Coronary artery (tissue), 2 donors: ENCODE measurements at regions not wholly inside any gene's neighbourhood (a gene's known extent, or its start where the extent isn't known, plus 50 kb on each side); places are given as distances from the start of the nearest gene placed in this dataset.
"Not testable (repeated sequence)": the region's sequence is repeated elsewhere in the genome, so short reads cannot be mapped to it uniquely, and the experiment has no call there.

ENCODE experiments used
- DNase-seq: peaks from one replicate; pipeline ENCODE4 v3.0.0-alpha.2; 2017; ENCODE audit warnings: low spot score
- H3K27ac ChIP-seq, 2 donors: fragments of 200-600 bp; sonication (generic); one replicate each; pipeline ENCODE4 v1.5.1; 2016 to 2019
- H3K4me3 ChIP-seq: fragments of 200-600 bp; sonication (generic); 2 replicates; pipeline ENCODE4 v1.5.1; 2016; ENCODE audit warnings: mild to moderate bottlenecking, moderate library complexity
- TF ChIP-seq, protein P1 (sequence below): fragments of 200-600 bp; sonication (generic); IDR thresholded peaks from one replicate; pipeline ENCODE4 v1.5.1; 2019; ENCODE audit warnings: antibody characterized with exemption

DNA sequence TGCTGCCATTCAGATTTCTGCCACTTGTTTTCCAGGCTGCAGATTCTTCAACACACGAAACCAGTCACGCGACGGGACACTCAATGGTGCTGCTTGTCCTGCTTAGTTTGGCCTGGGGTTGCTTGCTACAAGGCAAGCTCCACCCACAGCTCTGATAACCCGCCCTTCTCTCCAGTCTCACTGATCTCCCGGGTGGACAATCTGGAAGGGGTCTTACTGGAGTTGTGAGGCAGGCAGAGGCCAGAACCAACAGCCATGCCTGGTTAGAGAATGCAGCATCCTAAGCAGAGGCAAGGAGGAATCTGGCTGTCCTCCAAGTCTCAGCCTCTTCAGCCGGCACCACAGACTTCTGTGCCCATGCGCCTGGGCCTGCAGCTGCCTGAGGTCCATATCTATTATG, 119.1 kb downstream of the KCNJ12 start:
- Histone ChIP-seq H3K27ac (no peak overlapping the region), H3K4me3 (no peak overlapping the region)
- DNase-seq: peak; percentile 49
- TF ChIP-seq, protein P1, sequence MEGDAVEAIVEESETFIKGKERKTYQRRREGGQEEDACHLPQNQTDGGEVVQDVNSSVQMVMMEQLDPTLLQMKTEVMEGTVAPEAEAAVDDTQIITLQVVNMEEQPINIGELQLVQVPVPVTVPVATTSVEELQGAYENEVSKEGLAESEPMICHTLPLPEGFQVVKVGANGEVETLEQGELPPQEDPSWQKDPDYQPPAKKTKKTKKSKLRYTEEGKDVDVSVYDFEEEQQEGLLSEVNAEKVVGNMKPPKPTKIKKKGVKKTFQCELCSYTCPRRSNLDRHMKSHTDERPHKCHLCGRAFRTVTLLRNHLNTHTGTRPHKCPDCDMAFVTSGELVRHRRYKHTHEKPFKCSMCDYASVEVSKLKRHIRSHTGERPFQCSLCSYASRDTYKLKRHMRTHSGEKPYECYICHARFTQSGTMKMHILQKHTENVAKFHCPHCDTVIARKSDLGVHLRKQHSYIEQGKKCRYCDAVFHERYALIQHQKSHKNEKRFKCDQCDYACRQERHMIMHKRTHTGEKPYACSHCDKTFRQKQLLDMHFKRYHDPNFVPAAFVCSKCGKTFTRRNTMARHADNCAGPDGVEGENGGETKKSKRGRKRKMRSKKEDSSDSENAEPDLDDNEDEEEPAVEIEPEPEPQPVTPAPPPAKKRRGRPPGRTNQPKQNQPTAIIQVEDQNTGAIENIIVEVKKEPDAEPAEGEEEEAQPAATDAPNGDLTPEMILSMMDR: no peak

DNA sequence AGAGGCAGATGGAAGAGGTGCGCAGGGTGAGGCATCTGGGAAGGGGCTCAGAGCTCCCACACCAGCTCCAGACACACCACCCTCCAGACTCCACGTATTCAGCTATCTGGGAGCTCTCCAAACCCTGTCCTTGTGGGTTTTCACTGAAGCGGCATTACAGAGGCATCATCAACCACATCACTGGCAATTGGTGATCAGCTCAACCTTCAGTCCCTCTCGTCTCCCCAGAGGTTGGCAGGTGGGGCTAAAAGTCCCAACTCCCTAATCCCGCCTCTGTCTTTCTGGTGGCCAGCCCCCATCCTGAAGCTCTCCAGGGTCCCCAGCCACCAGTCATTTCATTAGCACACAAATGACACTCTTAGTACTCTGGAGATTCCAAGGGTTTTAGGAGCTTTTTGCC, 123.9 kb downstream of the KCNJ12 start:
- TF ChIP-seq, protein P1: no peak
- Histone ChIP-seq H3K4me3 (no peak overlapping the region), H3K27ac (no peak overlapping the region)
- peak; percentile 21 for DNase-seq

DNA sequence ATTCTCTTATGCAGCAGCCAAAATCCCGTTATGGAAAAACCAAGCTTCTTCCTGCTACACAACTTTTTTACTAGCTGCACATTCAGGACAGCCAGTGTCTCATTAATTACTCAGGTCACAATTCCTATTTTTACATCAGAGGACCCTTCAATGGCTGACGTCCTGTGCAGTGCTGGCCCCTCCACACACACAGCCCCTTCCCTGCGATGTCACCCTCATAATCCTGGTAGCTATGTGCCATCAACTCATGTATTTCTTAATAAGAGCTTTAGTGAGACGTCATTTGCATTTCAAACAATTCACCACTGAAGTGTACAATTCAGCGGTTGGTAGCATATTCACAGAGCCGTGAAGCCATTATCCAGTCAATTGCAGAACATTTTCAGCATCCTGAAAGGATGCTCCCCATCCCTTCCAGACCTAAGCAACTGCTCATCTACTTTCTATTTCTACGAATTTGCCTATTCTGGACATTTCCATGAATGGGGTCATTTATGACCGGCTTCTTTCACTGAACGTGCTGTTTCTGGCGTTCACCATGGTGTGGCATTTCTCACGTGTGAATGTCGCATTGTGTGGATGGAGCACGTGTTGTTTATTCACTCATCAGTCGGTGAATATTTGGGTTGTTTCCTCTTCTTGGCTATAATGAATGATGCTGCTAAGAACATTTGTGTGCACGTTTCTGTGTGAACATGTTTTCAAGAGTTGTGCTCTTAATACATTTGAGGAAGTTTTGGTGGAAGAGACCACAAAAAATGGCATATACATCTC, 126.0 kb downstream of the KCNJ12 start:
- not testable (repeated sequence) for H3K27ac ChIP-seq, H3K4me3 ChIP-seq
- peak; percentile 28 for DNase-seq

DNA sequence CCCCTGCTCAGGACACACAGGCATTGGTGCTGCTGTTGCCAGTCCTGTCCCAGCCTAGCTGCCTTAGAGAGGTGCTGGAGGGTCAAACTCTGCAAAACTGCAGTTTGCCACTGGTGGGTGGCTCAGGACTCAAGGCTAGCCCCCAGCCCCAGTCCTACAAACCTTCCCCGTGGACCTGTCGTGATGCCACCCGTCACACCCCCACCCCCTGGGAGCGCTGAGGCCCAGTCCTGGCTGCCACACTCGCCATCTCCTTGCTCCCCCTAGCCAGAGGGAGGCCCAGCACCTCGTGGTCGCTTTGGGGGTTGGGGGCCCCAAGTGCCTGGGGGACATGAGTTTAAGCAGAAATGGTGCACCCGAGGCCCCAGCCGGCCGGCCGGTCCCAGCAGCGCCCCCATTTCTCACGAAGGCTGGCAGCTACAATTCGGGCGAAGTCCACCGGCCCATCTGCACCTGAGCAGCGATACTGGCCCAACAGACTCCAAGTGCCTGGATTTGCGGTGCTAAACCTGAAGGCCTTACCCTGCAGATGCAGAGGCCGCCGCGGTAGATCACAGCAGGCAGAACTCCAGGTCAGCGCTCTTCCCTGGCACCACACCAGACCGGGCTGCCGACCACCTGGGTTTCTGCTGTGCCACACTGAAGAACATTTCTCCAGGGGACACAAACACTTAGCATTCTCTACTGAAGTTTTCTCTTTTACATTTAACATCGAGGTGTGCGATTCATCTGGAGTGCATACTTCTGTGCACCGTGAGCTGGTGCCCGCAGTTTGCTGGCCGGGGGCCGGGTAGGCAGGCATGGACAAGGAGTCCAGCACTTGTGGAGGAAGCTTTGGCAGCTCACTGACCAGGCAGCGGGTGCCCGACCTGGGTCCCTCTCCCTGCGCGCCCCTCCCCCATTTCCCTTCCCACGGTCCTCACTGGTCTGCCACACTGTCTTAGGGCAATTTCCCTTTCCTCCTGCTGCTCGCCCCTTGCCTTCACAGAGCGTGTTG, 130.0 kb downstream of the KCNJ12 start:
- TF ChIP-seq, protein P1: no peak
- no peak overlapping the region for H3K27ac ChIP-seq
- H3K4me3 ChIP-seq: no peak overlapping the region
- no peak for DNase-seq

DNA sequence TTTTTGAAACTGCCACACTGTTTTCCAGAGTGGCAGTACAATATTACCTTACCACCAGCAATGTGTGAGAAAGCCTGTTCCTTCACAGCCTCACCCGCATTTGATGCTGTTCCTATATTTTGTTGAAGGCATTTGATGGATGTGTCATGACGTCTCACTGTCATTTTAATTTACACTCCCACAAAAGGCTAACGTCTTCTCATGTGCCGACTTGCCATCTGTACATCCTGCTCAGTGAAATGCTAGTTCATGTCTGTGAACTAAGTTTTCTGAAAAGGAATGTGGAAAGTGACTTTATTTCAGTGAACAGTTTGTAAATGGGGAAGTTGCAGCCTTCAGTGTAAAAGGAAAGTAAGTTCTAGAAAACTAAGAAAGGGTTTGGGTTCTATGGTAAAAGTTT, 131.6 kb downstream of the KCNJ12 start:
- not testable (repeated sequence) for DNase-seq, H3K27ac ChIP-seq, H3K4me3 ChIP-seq

DNA sequence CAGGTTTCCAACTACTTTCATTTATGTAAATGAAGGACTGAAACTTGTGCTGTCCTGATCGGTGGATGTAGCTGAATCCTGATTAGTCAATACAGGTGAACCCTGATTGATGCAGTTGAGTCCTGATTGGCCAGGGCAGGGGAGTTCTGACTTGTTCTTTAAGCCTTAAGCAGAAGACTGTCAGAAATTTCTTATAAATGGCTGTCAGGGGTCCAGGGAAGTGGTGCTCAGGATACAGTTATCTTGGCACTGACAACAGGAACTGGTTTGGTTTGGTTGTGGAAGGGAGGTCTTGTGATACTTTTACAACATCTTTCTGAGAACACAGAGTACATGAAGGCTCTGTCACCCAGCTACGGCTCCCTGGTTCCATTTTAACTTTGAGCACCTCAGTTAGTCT, 132.1 kb downstream of the KCNJ12 start:
- Histone ChIP-seq H3K27ac (no peak overlapping the region), H3K4me3 (no peak overlapping the region)
- peak; percentile 7 for DNase-seq
- TF ChIP-seq, protein P1: no peak

DNA sequence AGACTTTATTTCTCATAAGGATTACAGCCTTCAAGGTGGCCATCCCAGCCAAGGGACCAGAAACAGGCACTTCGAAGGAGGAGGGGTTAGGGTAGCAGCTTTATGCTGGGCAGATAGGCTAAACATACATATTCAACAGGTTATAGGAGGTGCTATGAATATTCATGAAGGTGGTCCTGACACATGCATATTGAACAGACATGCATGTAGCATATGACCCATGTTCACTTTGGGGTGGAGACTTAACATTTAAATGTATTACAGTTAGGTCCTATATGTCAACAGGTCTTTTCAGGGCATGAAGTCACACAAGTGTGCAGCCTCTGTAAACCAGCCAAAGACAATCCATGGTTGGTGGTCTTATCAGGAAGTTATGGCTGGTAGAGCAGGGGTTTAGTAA, 133.2 kb downstream of the KCNJ12 start:
- H3K4me3 ChIP-seq, DNase-seq, H3K27ac ChIP-seq: not testable (repeated sequence)

DNA sequence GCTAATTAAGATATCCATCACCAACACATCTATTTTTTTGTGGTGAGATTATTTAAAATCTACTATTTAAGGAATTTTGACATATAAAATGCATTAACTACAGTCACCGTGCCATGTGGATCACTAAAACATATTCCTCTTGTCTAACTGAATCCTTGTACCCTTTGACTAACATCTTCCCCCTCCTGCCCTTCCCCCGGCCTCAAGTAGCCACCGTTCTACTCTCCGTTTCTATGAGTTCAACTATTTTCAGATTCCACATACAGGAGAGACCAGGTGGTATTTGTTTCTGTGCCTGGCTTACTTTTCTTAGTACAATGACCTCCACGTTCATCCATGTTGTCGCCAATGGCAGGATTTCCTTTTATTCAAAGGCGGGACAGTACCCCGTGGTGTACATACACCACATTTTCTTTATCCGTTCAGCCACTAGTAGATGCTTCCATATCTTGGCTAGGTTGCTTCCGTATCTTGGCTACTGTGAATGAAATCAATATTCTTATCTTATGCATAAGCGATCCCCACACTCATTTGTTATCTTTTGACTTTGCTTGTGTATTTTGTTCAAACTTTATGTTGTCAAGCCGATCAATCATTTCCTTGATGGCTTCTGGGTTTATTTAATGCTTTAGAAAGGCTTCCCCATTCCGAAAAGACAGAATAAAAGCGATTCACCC, 134.7 kb downstream of the KCNJ12 start:
- TF ChIP-seq, protein P1: no peak
- DNase-seq: peak; percentile 57
- peak overlapping the region; percentile 68 for H3K4me3 ChIP-seq
- peak overlapping the region; percentile 62 to 73 for H3K27ac ChIP-seq
